KG1 (cell line): ENCODE measurements at regions not wholly inside any gene's neighbourhood (a gene's known extent, or its start where the extent isn't known, plus 50 kb on each side); places are given as distances from the start of the nearest gene placed in this dataset.
"Not testable (repeated sequence)": the region's sequence is repeated elsewhere in the genome, so short reads cannot be mapped to it uniquely, and the experiment has no call there.

Experiments used
- DNase-seq: peaks from one replicate; lab custom pipeline; 2025; lab: John Stamatoyannopoulos, UW

DNA sequence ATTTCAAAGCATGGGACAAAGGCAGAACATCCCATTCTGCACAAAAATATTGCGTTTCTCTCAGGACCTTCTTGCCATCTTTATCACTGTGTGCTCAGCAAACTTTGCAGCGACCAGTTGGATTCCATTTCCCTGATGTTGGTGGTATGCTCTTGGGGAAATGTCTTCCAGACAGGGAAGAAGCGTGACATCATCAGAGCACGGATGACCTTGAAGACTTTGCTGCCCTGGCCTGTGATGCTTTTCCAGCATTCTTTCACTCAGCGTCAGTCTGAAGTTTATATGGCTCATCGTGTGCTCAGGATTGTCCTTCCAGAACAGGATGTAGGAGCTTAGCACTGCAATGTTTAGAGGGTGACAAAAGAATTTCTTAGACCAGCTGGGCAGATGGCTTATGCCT lies 131.4 kb upstream of the F3 start:
- DNase-seq: no peak

DNA sequence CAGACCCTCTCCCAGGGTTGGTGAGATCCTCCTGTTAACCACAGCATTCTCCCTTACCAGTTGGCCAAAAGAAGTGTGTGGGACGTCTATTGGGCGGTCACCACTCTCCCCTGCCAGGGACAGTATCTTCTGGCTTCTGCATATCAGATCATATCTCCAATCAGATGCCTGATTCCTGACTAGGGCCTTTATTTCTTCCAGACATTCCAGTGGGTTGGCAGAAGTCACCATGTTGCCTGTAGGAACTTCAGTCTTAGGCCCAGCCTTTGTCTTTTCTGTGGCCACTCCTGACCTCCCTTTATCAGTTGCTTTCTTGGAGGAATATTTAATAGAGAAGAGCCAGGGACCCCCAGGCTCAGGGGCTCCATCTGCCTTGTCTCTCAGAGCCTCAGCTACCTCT lies 130.4 kb upstream of the F3 start:
- no peak for DNase-seq

DNA sequence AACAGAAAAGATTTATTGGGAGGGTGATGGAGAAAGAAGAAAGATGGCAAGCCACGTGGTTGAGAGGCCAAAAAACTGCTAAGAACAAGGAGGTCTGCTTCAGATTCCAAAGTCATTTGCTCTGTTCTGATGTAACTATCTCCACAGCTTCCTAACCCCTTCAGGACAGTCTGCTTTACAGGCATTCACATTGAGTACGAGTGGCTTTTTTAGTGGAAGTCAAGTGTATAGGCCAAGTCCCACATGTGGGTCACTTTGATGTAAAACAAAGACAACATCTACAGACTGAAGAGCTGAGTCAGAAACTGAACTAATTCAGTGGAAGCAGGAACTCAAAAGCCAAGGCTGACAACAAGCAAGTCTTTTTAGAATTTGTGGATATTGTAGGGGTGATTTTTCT lies 128.7 kb upstream of the F3 start:
- DNase-seq: no peak

DNA sequence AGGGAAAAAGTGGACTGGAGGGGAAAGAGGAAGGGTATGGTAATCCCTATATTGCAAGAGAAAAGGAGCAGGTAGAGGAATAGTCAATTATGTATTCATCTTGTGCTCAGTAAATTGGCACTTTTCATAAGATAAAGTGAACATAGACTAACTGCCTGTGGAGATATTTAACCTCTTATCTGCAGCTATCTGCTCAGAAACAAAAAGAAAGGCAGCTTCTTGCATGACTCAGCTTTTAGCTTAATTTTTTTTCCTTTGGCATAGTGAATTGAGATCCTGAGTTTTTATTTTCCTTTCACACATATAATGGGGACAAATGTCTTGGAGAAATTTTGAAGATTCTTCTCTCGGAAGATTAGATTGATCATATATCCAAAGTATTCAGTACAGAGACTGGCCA lies 127.6 kb upstream of the F3 start:
- no peak for DNase-seq

DNA sequence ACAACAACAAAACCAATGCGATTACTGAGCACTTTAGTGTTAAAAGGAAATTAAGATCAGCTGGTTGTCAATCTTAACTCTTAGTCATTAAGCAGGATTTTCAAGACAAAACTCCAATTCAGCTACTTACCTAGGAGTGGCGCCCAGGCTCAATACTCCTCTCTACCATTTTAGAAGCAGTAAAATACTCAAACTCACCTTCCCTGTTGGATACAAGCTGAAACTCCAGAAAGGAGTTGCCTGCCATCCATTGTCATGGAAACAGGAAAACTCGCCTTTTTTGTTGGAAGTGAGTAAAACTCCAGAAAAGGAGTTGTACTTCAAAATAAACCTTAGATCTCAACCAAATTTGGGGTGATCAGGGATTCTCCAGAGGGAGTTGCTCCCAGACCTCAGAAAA lies 127.0 kb upstream of the F3 start:
- DNase-seq: no peak

DNA sequence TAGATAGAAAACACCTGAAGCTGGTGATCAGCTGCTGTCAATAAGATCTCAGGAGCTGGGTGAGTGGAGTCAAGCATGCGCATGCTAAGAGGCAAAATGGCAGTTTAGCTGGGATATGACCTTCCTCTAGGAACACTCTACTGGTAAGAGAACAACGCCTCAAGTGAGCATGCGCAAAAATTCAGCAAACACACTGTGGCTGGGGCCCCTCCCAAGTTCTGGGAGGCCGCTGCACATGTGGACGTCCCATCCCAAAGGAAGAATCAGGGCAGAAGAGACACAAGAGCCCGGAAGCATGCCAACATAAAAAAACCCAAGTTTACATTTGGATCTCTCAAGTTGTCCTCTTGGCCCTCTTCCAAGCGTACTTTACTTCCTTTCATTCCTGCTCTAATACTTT lies 126.3 kb upstream of the F3 start:
- DNase-seq: no peak

DNA sequence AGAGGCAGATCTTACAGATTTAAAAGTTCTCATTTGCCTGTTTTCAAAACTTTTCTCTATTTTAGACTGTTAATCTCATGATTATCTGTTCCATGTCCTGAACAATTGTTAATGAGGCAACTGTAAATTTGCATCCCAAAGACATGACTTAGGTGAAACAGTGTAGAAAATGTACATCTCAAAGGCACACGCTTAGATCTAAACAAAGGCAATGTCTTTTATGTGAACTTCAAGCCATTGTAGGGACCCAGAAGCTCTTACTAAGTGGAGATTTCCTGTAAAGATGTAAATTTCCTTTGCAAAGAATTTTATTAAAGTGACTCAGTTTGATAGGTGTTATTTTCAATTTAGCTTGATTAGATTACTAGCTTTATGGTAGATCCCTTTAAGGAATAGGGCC lies 125.2 kb upstream of the F3 start:
- DNase-seq: no peak

DNA sequence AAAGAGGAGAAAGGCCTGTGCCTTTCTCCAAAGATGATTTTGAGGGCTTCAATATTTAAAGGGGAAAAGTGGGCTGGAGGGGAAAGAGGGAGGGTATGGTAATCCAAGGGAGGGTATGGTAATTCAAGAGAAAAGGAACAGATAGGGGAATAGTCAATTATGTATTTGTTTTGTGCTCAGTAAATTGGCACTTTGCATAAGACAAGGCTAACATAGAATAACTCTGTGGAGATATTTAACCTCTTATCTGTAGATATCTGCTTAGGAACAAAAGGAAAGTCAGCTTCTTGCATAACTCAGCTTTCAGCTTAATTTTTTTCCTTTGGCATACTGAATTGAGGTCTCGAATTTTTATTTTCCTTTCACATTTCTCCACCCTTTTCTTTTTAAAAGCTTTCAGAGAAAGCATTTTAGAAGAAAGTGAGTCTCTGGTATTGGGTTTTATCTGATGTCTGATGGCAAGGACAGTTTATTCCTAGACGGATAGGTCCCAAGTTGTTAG lies 119.9 kb upstream of the F3 start:
- no peak for DNase-seq

DNA sequence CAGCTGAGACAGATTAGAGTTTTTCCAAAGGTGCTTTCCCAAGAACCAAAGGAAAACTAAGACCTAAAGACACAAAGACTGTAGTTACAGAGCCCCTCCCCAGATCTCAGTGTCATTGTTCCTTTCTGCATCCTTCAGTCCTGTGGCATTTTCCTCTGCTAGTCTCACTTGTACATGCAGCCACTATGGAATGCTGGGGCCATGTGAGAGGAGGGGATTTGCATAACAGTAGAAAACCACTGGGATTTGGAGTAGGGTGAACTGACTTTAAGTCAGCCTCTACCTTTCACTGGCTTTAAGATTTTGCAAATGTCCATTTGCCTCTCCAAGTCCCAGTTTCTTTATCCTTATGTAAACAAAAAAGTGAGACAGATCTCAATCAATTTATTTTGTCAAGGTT lies 119.4 kb upstream of the F3 start:
- no peak for DNase-seq

DNA sequence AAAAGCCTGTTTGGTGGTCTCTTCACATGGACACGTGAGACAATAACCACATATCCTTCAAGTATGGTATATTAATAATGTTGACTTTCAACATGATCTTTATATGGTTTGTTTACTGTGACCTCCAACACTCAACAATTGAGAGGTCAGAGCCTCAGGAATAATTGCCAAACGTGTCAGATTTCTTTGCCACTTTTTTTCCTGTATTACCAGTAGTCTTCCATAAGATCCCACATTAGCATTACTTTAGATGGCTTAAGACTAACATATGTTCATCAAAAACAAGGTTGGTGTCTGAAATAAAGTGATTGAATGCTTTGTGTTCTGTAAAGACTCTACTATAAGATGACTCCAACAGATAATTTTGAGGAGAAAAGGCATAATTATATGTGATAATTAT lies 118.7 kb upstream of the F3 start:
- DNase-seq: no peak

DNA sequence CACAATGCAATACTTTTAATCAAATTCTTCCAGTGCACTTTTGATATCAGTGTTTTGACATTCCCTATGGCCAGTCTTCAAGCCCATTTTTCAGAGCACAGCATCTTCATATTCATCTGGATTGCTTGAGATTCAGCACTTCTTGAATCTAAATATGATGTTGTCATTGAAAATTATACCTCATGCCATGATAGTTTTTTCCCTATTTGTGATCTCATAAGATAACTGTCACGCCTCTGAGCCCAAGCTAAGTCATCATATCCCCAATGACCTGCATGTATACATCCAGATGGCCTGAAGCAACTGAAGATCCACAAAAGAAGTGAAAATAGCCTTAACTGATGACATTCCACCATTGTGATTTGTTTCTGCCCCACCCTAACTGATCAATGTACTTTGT lies 117.6 kb upstream of the F3 start:
- DNase-seq: not testable (repeated sequence)

DNA sequence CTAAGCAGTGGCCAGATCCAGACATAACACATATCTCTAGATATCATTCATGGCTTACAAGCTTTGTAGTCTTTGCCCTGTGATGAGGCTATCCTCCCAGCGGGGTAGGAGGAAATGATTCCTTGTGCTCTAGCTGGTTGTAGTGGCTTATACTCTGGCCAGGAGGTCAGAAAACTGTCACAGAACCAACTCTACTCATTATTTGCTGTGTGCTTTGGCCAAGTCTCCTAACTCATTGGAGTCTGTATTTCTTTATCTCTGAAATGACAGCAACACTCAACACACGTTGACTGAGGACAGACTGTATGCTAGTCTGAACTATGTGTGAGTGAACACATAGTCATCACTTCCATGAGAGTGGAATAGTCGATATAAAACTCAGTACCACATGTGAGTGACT lies 116.7 kb upstream of the F3 start:
- DNase-seq: no peak

DNA sequence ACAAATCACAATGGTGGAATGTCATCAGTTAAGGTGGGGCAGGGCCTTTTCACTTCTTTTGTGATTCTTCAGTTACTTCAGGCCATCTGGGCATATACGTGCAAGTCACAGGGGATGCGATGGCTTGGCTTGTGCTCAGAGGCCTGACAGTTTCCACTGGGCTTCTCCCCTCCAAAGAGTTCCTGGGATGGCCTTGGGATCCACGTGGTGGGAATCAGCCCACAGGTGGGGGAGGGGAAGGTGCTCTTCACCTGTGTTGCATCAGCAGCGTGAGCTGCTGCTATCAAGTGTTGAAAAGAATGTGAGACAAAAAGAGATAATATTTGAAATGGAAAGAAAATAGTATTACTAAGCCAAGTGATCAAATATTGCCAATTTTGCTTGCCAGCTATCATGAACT lies 116.2 kb upstream of the F3 start:
- not testable (repeated sequence) for DNase-seq

DNA sequence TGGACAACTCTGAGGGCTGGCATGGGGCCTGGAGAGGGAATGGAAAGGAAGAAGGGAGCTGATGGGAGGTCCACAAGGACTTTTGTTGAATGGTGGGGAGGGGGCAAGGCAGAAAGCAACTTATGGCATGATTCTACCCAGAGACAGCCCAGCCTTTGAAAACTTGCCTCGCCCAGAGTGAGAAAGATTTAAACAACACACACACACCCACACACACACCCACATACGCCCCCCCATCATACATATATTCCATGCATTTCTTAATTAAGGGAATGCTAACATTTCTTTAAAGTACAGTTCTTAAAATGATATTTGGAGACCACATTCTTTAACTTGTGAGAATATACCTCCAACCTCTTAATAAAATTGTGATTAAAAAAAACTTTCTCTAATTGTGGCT lies 115.4 kb upstream of the F3 start:
- DNase-seq: no peak

DNA sequence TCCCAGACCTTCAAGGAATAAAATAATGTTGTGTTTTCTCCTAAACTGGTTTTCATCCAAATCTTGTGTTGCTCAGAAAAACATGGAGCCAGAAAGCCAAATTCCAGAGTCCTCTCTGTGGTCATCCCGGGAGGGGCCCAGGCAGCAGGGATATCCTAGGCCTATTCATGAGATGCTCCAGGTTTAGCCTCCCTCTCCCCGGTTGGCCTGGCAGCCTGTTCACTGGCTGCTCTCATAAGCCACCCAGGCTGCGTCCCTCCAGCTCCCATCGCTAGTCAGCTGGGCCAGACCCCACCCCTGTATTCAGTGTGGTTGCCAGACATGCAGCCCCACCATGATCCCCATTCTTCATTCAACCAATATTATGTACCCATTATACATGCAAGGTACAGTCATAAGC lies 113.4 kb upstream of the F3 start:
- no peak for DNase-seq

DNA sequence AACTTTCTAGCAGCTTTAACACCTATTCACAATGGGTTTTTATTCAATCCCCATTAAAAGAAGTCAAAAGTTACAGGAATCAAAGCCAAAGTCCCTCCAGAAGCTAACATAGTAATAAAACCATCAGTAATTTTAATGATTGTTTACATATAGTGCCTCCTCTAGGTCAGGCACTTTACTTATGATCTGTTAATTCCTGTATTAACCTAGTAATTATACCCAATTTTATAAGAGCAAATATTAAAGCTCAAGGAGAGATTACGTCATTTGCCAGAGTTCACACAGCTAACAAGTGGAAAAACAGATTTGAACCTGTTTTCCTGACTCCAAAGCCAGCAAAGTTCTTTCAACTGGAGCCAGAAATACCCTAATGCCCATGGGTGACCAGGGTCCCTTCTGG lies 112.9 kb upstream of the F3 start:
- DNase-seq: no peak

DNA sequence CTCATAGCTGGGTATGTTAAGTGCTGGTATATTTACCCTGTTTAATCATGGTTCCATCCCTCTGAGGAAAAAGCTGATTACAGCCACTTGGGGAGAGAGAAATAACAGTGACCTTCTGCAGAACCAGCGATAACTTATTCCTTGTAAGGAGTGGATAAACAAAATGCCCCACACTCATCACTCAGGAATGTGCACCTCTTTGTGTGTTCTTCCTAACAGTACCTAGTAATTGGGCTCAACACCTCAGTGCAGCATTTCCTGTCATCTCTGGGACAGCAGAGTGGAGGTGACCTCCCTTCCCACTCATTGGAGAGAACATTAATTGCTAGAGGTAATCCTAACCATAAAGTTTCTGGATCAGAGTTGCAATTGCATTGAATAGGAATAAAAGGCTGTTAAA lies 112.5 kb upstream of the F3 start:
- no peak for DNase-seq

DNA sequence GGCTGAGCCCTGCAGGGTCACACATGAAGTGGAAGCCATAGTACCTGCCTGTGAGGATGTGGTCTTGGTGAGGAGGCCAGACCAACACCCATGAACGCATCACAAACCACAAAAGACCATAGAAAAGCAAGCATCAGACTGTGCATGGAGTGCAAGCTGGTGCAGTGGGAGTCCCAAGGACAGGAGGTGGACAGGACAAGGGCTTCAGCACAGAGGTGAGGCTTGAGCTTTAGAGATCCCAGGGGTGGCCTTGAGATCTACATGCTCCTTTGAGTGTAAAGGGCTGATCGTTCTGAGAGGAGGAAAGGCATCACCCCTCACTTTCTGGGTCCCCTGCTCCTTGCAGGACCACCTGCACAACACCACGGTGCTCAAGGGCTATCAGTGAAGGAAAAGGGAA lies 111.9 kb upstream of the F3 start:
- no peak for DNase-seq

DNA sequence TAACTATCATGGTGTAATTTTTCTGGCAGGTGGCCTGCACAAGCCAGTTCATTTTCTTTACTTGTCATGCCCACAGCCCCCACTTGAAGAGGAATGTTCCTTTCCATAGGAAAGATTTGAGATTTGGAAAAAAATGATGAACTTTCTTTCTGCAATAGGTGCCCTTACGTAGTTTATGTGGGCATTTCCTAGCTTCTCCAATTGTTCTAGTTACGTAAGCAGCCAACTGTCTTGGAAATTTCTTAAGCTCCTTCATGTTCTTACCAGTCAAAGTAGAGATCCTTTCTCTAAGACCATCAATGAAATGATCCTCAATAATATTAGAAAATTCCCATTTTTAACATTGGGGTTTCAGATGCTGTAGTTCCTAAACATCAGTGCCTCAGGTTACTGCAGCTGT lies 109.5 kb upstream of the F3 start:
- no peak for DNase-seq

DNA sequence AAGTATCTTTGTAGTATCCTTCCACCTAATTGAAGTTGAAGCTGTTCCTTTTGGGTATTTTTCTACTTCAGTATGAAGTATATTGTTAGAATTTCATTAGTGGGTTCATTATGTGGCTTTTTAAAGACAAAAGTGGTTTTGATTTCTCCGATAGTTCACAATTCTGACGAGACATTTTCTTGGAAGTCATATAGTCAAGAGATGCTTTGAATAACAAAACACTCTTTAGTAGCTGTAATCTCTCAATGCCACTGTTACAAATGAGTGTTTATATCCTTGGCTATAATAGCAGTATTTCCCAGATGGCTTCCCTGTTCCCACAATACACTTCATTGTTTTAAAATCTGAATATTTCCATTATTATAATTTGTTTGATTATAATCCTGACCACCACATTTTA lies 108.7 kb upstream of the F3 start:
- DNase-seq: no peak

DNA sequence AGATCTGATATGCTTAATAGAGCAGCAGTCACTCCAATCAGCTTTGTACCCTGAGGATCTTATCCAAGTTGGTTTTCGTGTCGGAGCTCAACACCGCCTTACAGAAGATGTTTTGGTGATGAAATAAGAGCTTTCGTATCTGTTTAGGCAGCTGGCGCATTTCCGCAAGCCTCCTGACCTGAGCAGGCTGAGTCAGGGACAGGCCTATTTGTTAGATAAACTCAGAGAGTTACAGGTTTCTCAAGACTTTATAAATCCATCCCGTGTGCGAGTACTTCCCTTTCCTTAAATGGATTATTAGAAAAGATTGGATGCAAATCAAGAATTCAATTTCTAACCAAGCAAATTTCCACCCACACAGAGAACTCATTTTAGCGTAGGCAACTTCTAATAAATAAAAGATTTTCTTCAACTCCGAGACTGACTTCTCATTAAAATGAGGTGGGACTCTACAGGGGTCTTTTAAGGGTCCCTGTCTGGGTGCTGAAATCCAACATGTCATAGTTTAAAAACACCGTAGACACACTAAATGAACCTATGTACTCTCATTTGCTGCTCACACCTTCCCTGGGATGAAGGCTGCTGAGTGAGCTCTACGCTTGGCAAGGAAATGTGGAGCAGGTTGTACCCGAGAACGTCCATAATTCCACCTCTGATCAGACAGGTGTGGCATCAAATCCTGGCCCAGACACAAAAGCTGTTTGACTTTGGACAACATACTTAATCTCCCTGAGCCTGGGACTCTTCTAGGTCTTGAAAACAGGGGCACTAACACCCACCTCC lies 106.9 kb upstream of the F3 start:
- no peak for DNase-seq

DNA sequence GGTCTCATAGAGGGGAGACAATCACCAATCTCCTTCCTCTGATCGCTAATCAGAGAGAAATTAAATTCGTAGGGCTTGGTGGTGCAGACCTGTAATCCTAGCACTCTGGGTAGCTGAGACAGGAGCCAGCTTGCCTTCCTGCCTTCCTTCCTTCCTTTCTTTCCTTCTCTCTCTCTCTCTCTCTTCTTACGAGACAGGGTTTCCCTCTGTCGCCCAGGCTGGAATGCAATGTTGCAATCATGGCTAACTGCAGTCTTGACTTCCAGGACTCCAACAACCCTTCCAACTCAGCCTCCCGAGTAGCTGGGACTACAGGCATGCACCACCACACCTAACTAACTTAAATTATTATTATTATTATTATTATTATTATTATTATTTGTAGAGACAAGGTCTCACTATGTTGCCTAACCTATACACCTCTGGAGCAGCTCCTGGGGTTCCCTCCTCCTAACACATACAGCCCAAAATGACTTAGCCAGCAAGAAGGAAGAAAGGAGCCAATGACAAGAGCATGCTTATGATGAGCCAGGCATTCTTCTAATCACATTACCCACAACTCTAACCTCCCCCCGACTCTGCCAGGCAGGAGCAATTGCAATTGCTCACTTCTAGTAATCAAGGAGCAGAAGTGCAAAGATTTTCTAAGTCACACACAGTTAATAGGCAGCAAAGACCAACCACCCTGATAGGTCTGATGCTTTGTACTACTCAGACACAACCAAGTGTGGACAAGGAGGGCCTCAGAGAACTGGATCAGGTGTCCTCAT lies 105.4 kb upstream of the F3 start:
- DNase-seq: no peak

DNA sequence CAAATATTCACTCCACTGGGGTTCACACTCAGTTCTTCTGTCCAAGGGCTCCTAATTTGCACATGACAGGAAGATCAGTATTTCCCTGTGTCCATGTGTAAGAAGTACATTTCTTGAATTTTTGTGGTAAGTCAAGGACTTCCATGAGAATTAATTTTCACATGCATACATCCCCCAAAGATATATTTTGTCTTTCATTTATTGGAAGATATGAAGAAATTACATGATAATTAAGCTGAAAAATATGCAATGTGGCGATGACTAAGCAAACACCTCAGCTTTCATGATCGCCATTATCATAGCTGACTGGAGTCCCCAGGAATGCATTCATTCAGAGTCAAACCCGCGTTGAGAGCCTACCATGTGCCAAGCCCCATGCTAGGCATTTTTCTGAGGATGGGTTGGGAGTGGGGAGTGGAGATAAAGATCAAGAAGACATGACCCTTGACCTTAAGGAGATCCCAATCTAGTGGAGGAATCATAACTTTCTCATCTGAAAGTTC lies 104.6 kb upstream of the F3 start:
- no peak for DNase-seq

DNA sequence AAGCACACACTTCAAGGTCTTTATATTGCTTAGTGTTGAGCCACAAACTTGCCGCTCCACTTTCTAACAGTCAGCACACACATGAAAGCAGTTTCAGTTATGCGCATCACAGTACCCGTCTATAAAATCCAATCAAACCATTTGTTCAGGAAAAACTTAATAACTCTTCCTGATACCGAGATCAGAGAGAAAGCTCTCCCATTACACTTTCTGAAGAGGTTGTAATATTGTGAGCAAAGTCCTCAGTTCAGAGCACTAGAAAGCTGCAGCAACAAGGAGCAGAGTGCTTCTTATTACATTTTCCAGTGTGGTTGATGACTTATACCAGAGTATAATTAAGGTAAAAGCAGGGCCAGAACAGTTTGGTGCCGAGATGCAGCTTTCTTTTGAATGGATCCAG lies 102.8 kb upstream of the F3 start:
- no peak for DNase-seq
